Memory B cell (primary cell): ENCODE measurements at regions not wholly inside any gene's neighbourhood (a gene's known extent, or its start where the extent isn't known, plus 50 kb on each side); places are given as distances from the start of the nearest gene placed in this dataset.

ENCODE experiments used
- ATAC-seq: fragments of 150-1000 bp; cut with Tn5 transposase; 2 replicates; pipeline ENCODE4 v1.10.0; 2021; ENCODE audit warnings: low read depth, mild to moderate bottlenecking, moderate library complexity
- DNase-seq, 2 donors: peaks; one replicate each; pipeline ENCODE4 v3.0.0; 2022; ENCODE audit warnings: low spot score in 2 of 2
- H3K27ac Mint-ChIP-seq: one replicate; pipeline ENCODE4 v1.8.0; 2022; ENCODE audit warnings: mild to moderate bottlenecking, moderate library complexity, mixed read lengths
- H3K27me3 Mint-ChIP-seq: one replicate; pipeline ENCODE4 v1.8.0; 2022; ENCODE audit warnings: mixed read lengths
- H3K36me3 Mint-ChIP-seq: one replicate; pipeline ENCODE4 v1.8.0; 2022; ENCODE audit warnings: mild to moderate bottlenecking, mixed read lengths
- H3K4me1 Mint-ChIP-seq: one replicate; pipeline ENCODE4 v1.8.0; 2022; ENCODE audit warnings: mixed read lengths
- H3K4me3 Mint-ChIP-seq: one replicate; pipeline ENCODE4 v1.8.0; 2022; ENCODE audit warnings: mild to moderate bottlenecking, moderate library complexity, mixed read lengths
- H3K9me3 Mint-ChIP-seq: one replicate; pipeline ENCODE4 v1.8.0; 2022; ENCODE audit warnings: mixed read lengths

DNA sequence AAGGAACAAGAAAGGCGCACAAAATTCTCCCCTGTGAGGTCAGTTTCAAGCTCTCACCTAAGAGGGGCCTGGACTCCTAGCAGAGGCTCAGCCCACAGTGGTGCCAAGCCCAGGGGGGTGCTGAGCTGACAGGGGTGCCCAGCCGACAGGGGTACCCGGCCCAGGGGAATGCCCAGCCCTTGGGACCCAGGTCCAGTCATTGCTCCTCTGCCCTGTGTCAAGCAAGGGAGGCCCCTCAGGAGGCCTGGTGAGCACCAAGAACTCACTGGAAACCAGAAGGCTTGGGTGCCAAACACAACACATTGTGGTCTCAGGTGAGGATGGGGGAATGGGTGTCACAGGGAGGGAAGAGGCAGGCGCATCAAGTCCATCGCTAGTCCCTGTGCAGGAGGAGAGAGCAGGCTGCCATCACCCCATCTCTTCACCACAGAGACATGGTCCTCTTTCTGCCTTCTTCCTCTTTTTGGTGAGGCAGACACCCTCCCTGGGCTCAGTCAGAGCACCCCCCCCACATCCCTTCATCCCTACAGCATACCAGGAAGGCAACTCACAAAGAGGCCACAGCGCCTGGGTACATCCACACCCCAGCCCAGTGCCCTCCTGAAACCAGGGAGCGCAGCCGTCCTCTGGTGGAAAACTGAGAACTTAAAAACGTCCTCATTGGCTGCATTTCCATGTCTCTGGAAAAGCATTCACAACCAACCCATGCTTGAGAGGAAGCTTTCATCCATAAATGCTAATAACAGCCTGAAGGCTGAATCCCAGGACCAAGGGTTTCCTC, 111.3 kb downstream of the BANF2 start:
- no peaks in the 10 kb centered on the region for H3K36me3 Mint-ChIP-seq
- DNase-seq: no peak
- H3K9me3 Mint-ChIP-seq: no peaks in the 10 kb centered on the region
- H3K27me3 Mint-ChIP-seq: peaks cover 4% of the 10 kb centered on the region
- ATAC-seq: peak; percentile 63
- H3K4me3 Mint-ChIP-seq: no peak overlapping the region
- peaks cover 4% of the 10 kb centered on the region for H3K4me1 Mint-ChIP-seq
- no peak overlapping the region for H3K27ac Mint-ChIP-seq

DNA sequence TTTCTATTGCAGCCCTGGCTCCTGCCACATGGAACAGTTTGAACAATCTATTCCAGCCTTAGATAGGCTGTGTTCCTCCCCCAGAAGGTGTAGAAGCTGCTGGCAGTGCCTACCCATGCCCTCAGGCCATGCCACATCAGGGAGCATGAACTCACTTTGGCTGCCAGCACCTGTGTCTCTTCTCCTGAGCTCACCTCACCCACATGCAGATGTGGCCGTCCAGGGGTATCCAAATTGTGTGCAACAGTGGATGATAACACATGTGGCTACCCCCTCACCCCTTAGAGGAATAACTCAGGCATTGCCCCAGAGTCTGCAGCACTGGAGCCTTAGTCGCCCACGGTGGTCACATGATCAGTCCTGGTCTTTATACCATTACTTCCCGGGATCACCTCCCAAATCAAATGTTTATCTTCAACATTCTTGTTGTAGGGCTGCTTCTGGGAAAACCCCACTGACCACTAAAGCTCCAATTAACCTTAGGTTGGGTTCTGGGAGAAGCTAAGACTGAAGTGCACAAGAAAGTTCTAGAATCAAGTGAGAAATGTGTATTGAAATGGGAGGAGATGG, 110.4 kb downstream of the BANF2 start:
- ATAC-seq (no peak), DNase-seq (no peak)
- Mint-ChIP-seq H3K27me3 (peaks cover 5% of the 10 kb centered on the region), H3K4me1 (peaks cover 4% of the 10 kb centered on the region), H3K4me3 (no peak overlapping the region), H3K9me3 (no peaks in the 10 kb centered on the region), H3K36me3 (no peaks in the 10 kb centered on the region), H3K27ac (no peak overlapping the region)

DNA sequence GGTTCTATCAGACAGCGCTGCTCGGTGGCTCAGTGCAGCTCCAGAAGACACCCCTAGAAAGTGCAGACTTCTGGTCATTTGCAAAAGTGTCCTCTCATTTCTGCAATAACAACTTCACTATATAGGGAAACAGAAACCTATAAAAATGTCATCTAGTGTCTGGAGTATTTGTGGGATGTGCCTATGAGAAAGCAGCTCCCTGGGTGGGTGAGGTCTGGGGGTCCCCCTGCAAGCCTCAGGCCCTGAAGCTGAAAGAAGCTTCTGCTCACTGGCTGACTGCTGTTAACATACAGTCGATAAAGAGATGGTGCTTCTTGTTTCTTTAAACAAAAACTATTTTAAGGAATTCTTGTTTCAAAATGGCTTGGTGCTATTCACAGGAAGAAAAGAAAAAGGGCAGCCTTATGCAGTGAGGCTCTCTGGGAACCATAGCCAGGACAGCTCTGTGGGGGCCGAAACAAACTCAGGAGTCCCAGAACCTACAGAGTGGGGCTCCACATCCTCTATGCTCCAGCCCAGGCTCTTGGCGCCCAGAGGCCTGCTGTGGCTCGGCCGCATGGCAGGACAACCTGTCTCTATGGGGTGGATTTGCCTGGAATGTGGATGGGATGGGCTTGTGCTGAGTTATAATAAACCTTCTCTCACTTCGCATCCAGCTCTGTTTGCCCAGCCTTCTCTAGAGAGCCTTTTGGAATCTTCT, 109.7 kb downstream of the BANF2 start:
- peaks cover 4% of the 10 kb centered on the region for H3K4me1 Mint-ChIP-seq
- no peak overlapping the region for H3K27ac Mint-ChIP-seq
- no peak for ATAC-seq
- H3K36me3 Mint-ChIP-seq: no peaks in the 10 kb centered on the region
- DNase-seq: no peak
- no peaks in the 10 kb centered on the region for H3K9me3 Mint-ChIP-seq
- H3K4me3 Mint-ChIP-seq: no peak overlapping the region
- H3K27me3 Mint-ChIP-seq: peaks cover 5% of the 10 kb centered on the region

DNA sequence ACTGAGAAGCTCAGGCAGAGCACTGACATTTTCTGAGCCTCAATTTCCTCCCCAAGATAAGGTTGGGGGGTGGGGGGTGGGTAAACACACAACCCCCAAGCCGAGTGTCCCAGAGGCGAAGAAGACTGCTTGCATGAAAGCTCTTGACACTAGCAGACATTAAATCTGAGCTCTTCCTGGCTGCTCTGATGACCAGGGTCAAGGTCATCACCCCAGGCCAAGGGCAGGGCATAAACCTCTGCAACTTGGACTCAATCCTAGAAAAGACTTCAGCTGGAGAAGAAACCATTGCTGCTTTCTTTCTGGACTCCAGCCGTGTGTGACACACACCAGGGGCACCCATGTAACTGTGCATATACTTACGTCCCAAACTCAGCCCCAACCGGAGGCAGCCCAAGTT, 109.0 kb downstream of the BANF2 start:
- Mint-ChIP-seq H3K27ac (no peak overlapping the region), H3K36me3 (no peaks in the 10 kb centered on the region), H3K4me1 (peaks cover 4% of the 10 kb centered on the region), H3K27me3 (peaks cover 9% of the 10 kb centered on the region), H3K4me3 (no peak overlapping the region), H3K9me3 (no peaks in the 10 kb centered on the region)
- ATAC-seq: no peak
- DNase-seq: no peak

DNA sequence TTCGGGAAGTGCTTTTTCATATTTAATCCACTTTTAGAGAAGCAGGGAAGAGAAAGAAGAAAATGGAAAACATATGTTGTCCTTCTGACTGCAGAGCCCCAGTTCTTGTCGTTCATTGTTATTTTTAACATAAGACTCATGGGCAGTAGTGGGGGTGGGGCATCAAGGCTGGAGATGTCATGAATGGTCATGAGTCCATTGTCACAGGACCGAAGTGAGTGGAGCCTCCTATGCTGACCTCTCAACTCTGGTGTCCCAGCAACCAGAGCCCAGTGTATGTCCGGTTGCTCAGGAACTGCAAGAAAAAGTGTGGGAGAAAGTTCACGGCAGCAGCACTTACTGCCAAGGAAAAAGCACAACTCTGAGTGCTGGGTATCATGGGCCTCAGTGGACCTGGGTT, 108.6 kb downstream of the BANF2 start:
- H3K9me3 Mint-ChIP-seq: no peaks in the 10 kb centered on the region
- H3K27me3 Mint-ChIP-seq: peaks cover 9% of the 10 kb centered on the region
- no peak overlapping the region for H3K27ac Mint-ChIP-seq
- peaks cover 4% of the 10 kb centered on the region for H3K4me1 Mint-ChIP-seq
- no peak for DNase-seq
- no peak for ATAC-seq
- H3K36me3 Mint-ChIP-seq: no peaks in the 10 kb centered on the region
- H3K4me3 Mint-ChIP-seq: no peak overlapping the region

DNA sequence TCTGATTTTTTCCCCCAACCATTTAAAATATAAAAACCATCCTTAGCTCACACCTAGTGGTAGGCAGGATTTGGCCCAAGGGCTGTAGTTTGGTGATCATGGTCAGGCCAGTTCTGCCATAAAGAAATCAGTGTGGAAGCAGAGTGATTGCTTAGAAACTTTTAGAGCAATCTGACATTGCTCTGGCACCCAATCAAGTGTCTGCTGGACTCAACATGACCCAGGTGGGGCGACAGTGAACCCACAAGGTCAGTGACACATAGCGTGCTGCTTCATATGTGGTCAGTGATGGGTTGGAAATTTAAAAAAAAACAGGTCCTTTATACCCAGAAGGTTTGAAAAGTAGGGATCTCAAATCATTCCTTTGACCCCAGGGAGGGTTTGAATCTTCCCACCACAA, 107.9 kb downstream of the BANF2 start:
- no peak overlapping the region for H3K27ac Mint-ChIP-seq
- ATAC-seq (no peak), DNase-seq (no peak)
- peaks cover 9% of the 10 kb centered on the region for H3K27me3 Mint-ChIP-seq
- no peak overlapping the region for H3K4me3 Mint-ChIP-seq
- peaks cover 4% of the 10 kb centered on the region for H3K4me1 Mint-ChIP-seq
- H3K9me3 Mint-ChIP-seq: no peaks in the 10 kb centered on the region
- no peaks in the 10 kb centered on the region for H3K36me3 Mint-ChIP-seq

DNA sequence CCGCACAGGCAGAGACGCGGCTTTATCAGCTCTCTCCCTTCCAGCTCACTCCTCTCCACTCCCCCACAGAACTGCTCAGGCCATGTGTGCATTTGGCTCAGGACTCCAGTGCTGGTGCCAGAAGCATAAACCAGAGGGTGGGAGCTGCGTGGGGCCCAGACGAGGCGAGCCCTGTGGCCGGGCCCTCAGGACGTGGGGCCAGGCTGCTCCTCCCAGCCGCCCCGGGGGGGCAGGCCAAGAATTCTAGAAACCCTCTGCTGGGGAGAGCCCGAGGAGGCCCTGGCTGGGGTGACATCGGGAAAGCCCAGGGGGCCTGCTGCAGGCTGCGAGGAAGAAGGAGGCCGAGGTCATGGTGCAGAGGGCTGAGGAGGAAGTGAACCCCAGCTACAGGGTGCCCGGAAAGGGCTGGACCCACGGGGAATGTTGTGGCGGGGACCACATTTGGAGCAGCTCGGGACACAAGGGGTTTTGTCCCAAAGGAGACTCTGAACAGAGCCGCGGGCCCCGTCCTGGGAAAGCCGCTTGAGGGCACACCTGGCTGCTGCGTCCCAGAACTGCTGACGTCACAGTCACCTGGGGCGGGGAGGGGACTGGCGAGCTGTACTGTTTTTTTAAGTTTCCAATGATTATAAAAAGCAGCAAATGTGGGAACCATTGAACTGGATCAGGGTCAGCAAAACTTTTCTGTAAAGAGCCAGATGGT, 107.1 kb downstream of the BANF2 start:
- H3K9me3 Mint-ChIP-seq: no peaks in the 10 kb centered on the region
- H3K27me3 Mint-ChIP-seq: peaks cover 9% of the 10 kb centered on the region
- H3K27ac Mint-ChIP-seq: no peak overlapping the region
- H3K4me1 Mint-ChIP-seq: peaks cover 4% of the 10 kb centered on the region
- no peaks in the 10 kb centered on the region for H3K36me3 Mint-ChIP-seq
- DNase-seq (no peak), ATAC-seq (no peak)
- H3K4me3 Mint-ChIP-seq: no peak overlapping the region

DNA sequence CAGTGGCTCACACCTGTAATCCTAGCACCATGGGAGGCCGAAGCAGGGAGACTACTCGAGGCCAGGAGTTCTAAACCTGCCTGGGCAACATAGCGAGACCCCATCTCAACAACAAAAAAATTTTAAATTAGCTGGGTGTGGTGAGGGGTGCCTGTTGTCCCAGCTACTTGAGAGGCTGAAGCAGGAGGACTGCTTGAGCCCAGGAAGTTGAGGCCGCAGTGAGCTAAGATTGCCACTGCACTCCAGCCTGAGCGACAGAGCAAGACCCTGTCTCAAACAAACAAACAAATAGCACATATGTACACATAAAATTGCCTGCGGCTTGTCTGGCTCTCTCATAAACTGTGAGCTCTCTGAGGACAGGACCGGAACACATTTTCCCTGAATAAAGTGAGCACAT, 106.3 kb downstream of the BANF2 start:
- H3K27me3 Mint-ChIP-seq: peaks cover 9% of the 10 kb centered on the region
- no peak overlapping the region for H3K27ac Mint-ChIP-seq
- H3K4me3 Mint-ChIP-seq: no peak overlapping the region
- H3K4me1 Mint-ChIP-seq: peaks cover 2% of the 10 kb centered on the region
- ATAC-seq (no peak), DNase-seq (no peak)
- no peaks in the 10 kb centered on the region for H3K36me3 Mint-ChIP-seq
- no peaks in the 10 kb centered on the region for H3K9me3 Mint-ChIP-seq

DNA sequence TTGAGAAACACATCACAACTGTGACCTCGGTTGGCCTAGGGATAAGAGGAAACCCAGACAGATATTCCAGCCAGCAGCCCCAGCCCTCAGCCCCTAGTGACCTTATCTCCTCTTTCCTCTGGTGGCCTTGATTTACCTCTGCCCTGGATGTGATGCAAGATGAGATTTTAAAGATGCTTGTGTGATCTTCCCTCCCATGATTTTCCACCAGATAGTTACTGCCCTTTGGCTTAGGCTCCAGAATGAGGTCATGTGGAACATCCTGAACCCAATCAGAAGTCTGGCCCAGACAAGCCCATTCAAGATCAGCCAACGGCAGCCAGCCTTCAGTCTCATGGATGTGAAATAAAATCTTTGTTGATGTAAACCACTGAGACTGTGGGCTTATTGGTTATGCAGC, 104.0 kb downstream of the BANF2 start:
- Mint-ChIP-seq H3K27ac (no peak overlapping the region), H3K27me3 (peaks cover 16% of the 10 kb centered on the region), H3K4me3 (no peak overlapping the region), H3K9me3 (peaks cover 6% of the 10 kb centered on the region), H3K36me3 (no peaks in the 10 kb centered on the region), H3K4me1 (no peaks in the 10 kb centered on the region)
- no peak for ATAC-seq
- no peak for DNase-seq

DNA sequence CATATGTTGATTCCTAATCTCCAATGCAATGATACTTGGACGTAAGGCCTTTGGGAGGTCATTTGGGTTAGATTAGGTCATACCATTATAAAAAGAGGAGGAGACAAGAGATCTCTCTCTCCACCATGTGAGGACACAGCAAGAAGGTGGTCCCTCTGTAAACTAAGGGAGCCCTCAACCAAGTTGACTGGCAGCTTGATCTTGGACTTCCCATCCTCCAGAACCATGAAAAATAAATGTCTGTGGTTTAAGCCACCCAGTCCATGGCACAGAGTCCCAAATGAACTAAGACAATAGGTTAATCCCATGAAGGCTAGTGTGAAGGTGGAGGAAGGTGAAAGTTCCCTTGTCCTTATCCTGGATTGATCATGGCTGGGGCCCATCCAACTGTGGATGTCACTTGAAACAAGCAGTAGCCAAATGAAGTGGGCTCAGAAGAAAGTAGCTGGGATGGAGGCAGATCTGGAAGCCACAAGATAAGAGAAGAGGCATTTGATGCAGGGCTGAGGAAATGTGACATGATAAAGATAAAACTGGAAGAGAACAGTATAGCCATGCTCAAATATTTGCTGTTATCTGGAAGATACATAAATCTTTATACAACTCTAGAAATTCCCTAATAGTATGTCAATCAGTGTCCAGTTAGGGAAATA, 99.9 kb downstream of the BANF2 start:
- Mint-ChIP-seq H3K9me3 (peaks cover 6% of the 10 kb centered on the region), H3K4me1 (no peaks in the 10 kb centered on the region), H3K27me3 (peaks cover 10% of the 10 kb centered on the region), H3K36me3 (no peaks in the 10 kb centered on the region), H3K4me3 (no peak overlapping the region), H3K27ac (no peak overlapping the region)
- DNase-seq: no peak
- no peak for ATAC-seq

DNA sequence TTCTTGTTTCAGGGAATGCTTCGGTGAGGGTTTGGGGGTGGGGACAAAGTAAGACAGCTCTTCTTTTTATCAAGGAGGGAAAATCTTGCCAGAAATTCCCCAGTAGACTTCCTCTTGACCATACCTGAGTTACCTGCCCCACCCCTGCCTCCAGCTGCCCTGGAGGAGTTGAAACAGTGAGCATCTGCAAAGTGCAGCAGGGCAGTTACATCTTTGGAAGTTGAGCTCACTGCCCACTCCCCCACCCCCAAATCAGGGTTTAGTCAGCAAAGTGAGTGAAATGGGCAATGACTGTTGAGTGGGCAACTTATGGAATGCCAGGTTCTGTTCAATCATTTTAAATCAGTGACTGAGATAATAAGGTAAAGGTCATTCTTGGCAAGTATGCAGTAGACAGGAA, 98.8 kb downstream of the BANF2 start:
- Mint-ChIP-seq H3K4me3 (no peak overlapping the region), H3K27ac (no peak overlapping the region), H3K9me3 (peaks cover 6% of the 10 kb centered on the region), H3K36me3 (no peaks in the 10 kb centered on the region), H3K4me1 (no peaks in the 10 kb centered on the region), H3K27me3 (peaks cover 7% of the 10 kb centered on the region)
- DNase-seq (no peak), ATAC-seq (no peak)

DNA sequence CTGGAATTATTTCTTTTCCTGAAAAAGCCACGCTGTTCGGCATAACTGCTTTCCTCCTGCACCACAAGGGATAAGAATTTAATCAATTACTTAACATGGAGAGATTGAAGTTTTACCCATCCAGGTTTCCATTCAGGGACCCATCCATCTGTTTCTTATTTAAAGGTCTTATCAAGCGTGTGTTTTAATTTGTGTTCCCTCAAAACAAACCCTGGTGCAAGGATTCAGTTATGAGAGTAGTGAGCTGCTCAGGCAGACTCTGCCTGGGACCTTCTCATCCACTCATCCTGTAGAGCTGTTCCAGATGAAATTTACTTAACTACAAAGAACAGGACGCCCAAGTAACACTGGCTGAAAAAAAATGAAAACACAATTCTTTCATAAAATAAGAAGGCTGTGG, 97.8 kb downstream of the BANF2 start:
- no peak for DNase-seq
- H3K9me3 Mint-ChIP-seq: peaks cover 8% of the 10 kb centered on the region
- no peak overlapping the region for H3K4me3 Mint-ChIP-seq
- H3K4me1 Mint-ChIP-seq: no peaks in the 10 kb centered on the region
- peaks cover 4% of the 10 kb centered on the region for H3K36me3 Mint-ChIP-seq
- ATAC-seq: no peak
- no peak overlapping the region for H3K27ac Mint-ChIP-seq
- H3K27me3 Mint-ChIP-seq: peaks cover 10% of the 10 kb centered on the region

DNA sequence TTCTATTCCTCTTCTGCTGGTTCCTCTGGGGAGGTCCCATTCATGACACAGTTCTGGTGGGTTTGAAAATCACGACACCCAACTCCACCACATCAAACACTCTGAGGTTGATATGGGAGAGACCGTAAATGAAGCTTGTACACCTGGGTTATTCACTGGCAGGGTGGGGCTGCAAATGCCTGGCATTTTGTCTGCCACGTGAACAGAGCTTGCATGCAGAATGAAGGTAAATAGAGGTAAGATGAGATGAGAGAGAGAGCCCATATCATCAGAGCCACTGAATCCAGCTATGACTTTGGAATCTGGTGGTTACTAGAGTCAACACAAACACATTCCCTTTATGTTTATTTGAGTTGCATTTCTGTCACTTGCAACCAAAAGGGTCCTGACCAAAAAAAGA, 97.4 kb downstream of the BANF2 start:
- no peak for ATAC-seq
- no peaks in the 10 kb centered on the region for H3K4me1 Mint-ChIP-seq

DNA sequence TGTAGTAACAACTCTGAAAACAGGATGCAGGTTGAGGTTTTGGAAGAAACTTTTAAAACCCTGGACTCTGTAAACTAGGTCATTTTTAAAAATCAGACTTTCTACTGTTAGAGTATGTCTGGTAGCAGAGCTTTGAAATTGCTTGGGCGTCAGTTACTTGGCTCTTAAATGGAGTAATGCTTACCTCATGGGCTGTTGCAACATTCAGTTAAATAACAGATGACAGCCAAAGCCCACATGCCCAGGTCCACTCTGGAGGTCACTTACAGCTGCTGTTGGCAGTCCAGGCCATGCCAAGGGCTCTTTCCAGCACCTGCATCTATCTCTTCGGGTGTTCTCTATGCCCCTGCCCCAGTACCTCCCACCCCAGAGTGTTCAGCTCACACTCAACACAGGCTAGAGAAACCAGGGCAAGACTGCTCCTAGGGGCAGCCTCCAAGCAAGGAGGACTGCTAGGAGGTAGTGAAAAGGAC, 96.4 kb downstream of the BANF2 start:
- H3K27me3 Mint-ChIP-seq: peaks cover 16% of the 10 kb centered on the region
- no peaks in the 10 kb centered on the region for H3K4me1 Mint-ChIP-seq
- no peak overlapping the region for H3K27ac Mint-ChIP-seq
- ATAC-seq: no peak
- H3K36me3 Mint-ChIP-seq: peaks cover 4% of the 10 kb centered on the region
- no peak overlapping the region for H3K4me3 Mint-ChIP-seq
- no peak for DNase-seq
- H3K9me3 Mint-ChIP-seq: peaks cover 8% of the 10 kb centered on the region

More for the DNA sequence above, 97.4 kb downstream of the BANF2 start:
- H3K27ac Mint-ChIP-seq: no peak overlapping the region
- peaks cover 8% of the 10 kb centered on the region for H3K9me3 Mint-ChIP-seq
- H3K36me3 Mint-ChIP-seq: peaks cover 4% of the 10 kb centered on the region
- H3K27me3 Mint-ChIP-seq: peaks cover 13% of the 10 kb centered on the region
- H3K4me3 Mint-ChIP-seq: no peak overlapping the region
- DNase-seq: no peak
